GM12873 (cell line): ENCODE measurements at regions not wholly inside any gene's neighbourhood (a gene's known extent, or its start where the extent isn't known, plus 50 kb on each side); places are given as distances from the start of the nearest gene placed in this dataset.

Experiments used
- TF ChIP-seq, protein P1 (sequence below): IDR thresholded peaks from 2 replicates; pipeline ENCODE4 v1.5.1; 2012; ENCODE audit warnings: low read depth, mild to moderate bottlenecking, moderate library complexity, low read length, control low read depth; ENCODE audit not compliant: insufficient read depth; ENCODE audit errors: missing control alignments

DNA sequence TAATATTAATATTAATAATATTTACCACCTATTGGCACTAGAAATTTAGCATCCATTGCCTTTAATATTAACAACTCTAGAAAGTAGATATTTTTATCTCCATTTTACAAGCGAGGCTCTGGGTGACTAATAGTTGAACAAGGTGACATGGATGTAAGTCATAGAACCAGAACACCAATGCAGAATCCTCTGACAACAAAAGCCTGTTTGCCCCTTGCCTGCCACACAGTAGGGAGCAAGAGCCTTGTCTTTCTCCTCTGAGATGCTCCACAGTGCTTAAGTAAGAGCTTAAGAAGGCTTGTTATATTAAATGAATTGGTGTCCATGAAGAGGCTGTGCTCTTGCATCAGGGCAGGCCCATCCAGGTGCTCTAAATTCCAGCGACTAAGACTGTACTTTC lies 51.2 kb upstream of the LBX1 start:
- TF ChIP-seq, protein P1, sequence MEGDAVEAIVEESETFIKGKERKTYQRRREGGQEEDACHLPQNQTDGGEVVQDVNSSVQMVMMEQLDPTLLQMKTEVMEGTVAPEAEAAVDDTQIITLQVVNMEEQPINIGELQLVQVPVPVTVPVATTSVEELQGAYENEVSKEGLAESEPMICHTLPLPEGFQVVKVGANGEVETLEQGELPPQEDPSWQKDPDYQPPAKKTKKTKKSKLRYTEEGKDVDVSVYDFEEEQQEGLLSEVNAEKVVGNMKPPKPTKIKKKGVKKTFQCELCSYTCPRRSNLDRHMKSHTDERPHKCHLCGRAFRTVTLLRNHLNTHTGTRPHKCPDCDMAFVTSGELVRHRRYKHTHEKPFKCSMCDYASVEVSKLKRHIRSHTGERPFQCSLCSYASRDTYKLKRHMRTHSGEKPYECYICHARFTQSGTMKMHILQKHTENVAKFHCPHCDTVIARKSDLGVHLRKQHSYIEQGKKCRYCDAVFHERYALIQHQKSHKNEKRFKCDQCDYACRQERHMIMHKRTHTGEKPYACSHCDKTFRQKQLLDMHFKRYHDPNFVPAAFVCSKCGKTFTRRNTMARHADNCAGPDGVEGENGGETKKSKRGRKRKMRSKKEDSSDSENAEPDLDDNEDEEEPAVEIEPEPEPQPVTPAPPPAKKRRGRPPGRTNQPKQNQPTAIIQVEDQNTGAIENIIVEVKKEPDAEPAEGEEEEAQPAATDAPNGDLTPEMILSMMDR = no peak

DNA sequence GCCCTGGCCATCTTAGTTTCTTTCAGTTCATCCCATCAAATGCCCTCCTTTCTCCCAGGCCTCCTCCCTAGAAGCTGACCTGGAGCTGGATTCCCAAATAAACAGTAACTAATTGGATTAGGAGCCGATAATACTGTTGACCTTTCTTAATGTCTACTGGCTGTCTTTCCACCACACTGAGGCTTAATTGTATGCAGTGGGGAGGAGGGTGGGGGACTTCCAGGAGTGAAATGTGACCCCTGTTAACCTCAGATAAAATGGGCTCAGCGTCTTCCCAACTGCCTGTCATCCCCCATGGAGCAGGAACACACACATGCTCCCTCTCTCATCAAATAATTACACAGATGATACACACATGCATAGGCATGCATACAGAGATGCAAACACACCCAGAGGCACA lies 53.7 kb upstream of the LBX1 start:
- TF ChIP-seq, protein P1 = no peak

DNA sequence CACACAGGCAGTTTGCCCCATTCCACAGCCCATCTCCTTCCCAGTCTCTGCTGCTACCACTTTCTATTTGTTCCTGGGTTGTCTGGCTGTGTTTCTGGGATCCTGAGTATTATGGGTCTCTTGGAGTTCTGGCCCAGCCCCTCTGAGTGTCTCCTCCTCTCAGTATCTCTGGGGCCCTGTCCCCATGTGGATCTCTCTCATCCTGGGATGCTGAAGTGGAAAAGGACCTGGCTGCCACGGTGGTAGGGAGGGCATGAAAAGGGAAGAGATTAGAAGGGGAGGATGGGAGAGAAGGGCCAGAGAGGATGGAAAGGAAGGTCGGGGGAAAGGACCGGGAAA lies 54.5 kb upstream of the LBX1 start:
- TF ChIP-seq, protein P1 = no peak

DNA sequence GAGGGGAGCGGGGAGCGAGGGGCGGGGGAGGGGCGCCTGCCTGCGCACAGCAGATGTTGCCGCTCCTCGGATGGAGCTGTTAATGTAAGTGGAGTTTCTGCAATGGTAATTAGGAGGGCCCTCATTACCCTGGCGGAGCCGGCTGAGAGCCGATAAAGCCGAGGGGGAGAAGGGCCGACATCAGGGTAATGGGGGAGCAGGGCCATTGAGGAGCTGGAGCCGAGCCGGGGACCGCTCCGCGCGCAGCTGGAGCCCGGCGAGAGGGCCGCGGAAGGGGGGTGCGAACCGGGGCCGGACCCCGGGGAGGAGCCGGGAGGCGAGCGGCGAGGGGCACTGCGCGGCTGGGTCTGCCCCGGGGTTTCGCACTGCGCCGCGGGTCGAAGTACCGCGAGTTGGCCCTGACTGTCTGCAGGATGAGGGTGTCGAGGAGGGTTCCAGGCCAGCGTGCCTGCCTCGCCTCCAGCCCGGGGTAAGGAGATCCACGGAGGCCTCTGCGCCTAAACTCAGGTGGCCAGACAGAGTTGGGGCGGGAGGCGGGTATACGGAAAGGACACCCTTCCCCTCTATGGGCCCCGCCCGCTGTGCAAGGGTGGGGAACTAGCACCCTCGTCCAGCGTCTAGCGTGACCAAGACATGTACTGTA lies 55.0 kb upstream of the LBX1 start:
- TF ChIP-seq, protein P1 = no peak

DNA sequence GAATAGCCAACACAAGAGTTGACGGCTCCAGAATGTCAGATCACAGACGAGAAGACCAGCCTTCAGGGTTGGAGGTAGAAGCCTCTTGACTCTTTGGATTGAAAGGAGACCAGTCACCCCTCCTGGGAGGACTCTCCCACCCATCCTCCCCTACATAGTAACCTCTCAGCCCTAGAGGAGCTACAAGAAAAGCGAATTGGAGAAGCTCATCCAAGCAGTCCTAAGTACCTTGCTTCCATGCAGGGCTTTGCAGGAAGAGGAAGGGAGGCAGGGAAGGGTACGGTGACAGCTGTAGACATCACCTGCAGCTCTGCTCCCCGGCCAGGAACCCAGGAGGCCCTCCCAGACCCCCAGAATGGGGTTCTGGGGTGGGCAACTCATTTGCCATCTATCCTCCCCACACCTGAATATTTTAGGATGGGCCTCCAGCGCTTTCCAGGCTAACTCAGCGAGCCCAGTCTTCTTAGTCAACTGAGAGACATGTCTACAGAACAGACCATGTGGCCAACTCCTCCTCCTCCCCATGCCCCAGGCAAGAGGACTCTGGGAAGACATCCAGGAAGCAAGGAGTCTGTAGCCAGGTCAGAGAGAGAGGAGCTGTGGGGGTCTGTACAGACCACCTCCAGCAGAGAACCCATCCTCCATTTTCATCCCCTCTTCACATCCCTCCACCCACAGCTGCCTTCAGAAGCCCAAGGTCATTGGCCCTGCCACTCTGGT lies 55.6 kb upstream of the LBX1 start:
- TF ChIP-seq, protein P1 = no peak

DNA sequence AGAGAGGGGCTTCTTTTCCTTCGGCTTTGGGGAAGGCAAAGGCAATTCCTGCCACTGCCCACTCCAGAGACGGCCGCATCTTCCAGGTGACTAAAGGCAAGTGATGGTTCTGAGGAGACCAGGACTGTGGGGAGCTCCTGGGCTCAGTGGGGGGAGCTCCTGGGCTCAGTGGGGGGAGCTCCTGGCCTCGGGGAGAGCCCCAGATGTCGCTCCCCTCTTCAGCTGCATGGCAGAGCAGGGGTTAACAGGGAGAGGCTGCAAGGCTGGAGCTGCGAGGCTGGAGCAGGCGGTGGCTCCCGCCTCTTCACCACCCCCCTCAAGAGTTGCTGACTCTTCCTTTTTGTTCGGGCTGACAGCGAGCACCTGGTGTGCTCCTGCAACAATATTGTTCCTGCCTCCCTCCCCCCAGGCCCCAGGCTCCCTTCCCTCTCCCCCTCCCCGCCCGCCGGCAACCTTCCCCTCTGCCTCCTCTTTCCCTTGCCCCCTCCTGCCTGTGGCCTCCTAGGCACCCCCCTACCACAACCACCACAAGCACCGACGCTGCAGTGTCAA lies 56.3 kb upstream of the LBX1 start:
- TF ChIP-seq, protein P1 = no peak

DNA sequence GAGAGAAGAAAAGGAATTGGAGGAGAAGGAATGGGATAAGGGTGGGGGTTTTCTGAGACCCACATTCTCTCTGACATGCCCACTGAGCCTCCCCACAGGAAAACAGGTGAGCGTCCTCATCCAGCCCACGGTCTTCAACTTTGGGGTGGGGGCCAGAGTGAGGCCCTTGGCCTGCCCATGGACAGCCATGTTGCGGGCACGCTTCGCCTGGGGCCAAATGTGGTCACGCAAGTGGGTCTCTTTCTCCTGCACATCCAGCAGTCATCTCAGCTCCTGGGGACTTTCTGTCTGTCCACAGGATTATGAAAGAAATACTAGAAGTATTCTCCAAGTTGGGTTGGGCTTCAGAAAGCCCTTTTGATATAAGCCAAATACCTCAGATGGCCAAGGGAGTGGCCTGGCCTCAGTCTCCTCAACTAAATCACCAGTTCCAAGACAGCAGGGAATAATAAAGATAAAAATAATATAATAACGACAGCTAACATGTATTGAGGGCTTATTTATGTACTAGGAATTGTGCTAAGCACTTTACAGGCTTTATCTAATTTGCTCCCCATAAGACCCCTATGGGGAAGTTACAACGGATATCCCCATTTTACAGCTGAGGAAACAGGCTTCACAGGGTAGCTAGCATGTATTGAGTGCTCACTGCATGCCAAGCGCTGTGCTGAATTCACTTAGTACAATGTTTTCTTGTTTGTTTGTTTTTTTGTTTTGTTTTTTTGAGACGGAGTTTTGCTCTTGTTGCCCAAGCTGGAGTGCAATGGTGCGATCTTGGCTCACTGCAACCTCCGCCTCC lies 57.2 kb upstream of the LBX1 start:
- TF ChIP-seq, protein P1 = no peak
